HEK293T (cell line): ENCODE measurements at regions not wholly inside any gene's neighbourhood (a gene's known extent, or its start where the extent isn't known, plus 50 kb on each side); places are given as distances from the start of the nearest gene placed in this dataset.

Source experiments
- CTCF ChIA-PET: fragments of 350-600 bp; formaldehyde crosslinking; extraction: SDS; loops from one replicate; lab custom pipeline; 2021; ENCODE audit warnings: antibody characterized with exemption, inconsistent platforms; lab: Yijun Ruan, JAX
- POLR2A ChIA-PET: fragments of 350-600 bp; formaldehyde crosslinking; extraction: SDS; loops from one replicate; lab custom pipeline; 2020; ENCODE audit warnings: antibody characterized with exemption, inconsistent platforms; lab: Yijun Ruan, JAX
- DNase-seq: peaks from one replicate; pipeline ENCODE4 v3.0.0; 2012; ENCODE audit warnings: mixed read lengths; ENCODE audit errors: extremely low spot score
- ARNT ChIP-seq: fragments of 450-650 bp; IDR thresholded peaks from 2 replicates; pipeline ENCODE4 v1.6.1; 2017; ENCODE audit warnings: mild to moderate bottlenecking
- BHLHE40 ChIP-seq: fragments of 450-650 bp; IDR thresholded peaks from 2 replicates; pipeline ENCODE4 v1.6.1; 2016; ENCODE audit warnings: mild to moderate bottlenecking, moderate library complexity, borderline replicate concordance
- CTBP1 ChIP-seq: fragments of 450-650 bp; IDR thresholded peaks from 2 replicates; pipeline ENCODE4 v1.6.1; 2016; ENCODE audit warnings: borderline replicate concordance
- ELF4 ChIP-seq: fragments of 450-650 bp; IDR thresholded peaks from 2 replicates; pipeline ENCODE4 v1.6.1; 2017; ENCODE audit warnings: antibody characterized with exemption
- FOXA1 ChIP-seq: fragments of 450-650 bp; IDR thresholded peaks from 2 replicates; pipeline ENCODE4 v1.6.1; 2016; ENCODE audit warnings: mild to moderate bottlenecking
- FOXK2 ChIP-seq: fragments of 450-650 bp; IDR thresholded peaks from 2 replicates; pipeline ENCODE4 v1.6.1; 2016; ENCODE audit warnings: mild to moderate bottlenecking
- FOXM1 ChIP-seq: fragments of 450-650 bp; IDR thresholded peaks from 2 replicates; pipeline ENCODE4 v1.6.1; 2017; ENCODE audit warnings: mild to moderate bottlenecking, borderline replicate concordance
- HDGF ChIP-seq: fragments of 450-650 bp; IDR thresholded peaks from 2 replicates; pipeline ENCODE4 v1.6.1; 2017; ENCODE audit warnings: antibody characterized with exemption, borderline replicate concordance
- L3MBTL2 ChIP-seq: fragments of 450-650 bp; conservative IDR thresholded peaks from 2 replicates; pipeline ENCODE4 v1.6.1; 2016; ENCODE audit warnings: mild to moderate bottlenecking
- LEF1 ChIP-seq: fragments of 450-650 bp; IDR thresholded peaks from 2 replicates; pipeline ENCODE4 v1.6.1; 2017; ENCODE audit warnings: mild to moderate bottlenecking, borderline replicate concordance
- NFRKB ChIP-seq: fragments of 450-650 bp; IDR thresholded peaks from 2 replicates; pipeline ENCODE4 v1.6.1; 2016; ENCODE audit warnings: mild to moderate bottlenecking, moderate library complexity
- PKNOX1 ChIP-seq: fragments of 450-650 bp; IDR thresholded peaks from 2 replicates; pipeline ENCODE4 v1.6.1; 2016
- SP1 ChIP-seq: fragments of 450-650 bp; IDR thresholded peaks from 2 replicates; pipeline ENCODE4 v1.6.1; 2017
- SUZ12 ChIP-seq: fragments of 450-650 bp; IDR thresholded peaks from 2 replicates; pipeline ENCODE4 v1.6.1; 2016; ENCODE audit warnings: mild to moderate bottlenecking
- TARDBP ChIP-seq: fragments of 450-650 bp; IDR thresholded peaks from 2 replicates; pipeline ENCODE4 v1.6.1; 2016
- ZNF384 ChIP-seq: fragments of 450-650 bp; IDR thresholded peaks from 2 replicates; pipeline ENCODE4 v1.6.1; 2016

GRCh38 chr15:26103002-26103404 lies 239.9 kb upstream of the ATP10A start:
- TF ChIP-seq SUZ12 (no peak), L3MBTL2 (no peak), PKNOX1 (no peak), FOXA1 (no peak), NFRKB (no peak), HDGF (no peak), BHLHE40 (no peak), FOXM1 (no peak), LEF1 (no peak)
- no peak for DNase-seq
- ChIA-PET POLR2A (no interaction called here), CTCF (interaction anchor here (1.5 kb wide), 1 partner anchor 7 kb away, joined by 4 read pairs; no protein-coding TSS in a partner anchor)

- ChIA-PET CTCF (no interaction called here), POLR2A (no interaction called here)
- TF ChIP-seq NFRKB (no peak), BHLHE40 (no peak), SUZ12 (no peak), LEF1 (no peak), FOXM1 (no peak)
Observed at GRCh38 chr15:26102365-26102764, 239.2 kb upstream of the ATP10A start.

GRCh38 chr15:26101443-26101842 lies 238.3 kb upstream of the ATP10A start:
- ChIA-PET CTCF (no interaction called here), POLR2A (no interaction called here)
- TF ChIP-seq ZNF384 (no peak), FOXM1 (no peak), ELF4 (no peak), NFRKB (no peak), SUZ12 (no peak), FOXK2 (no peak), TARDBP (no peak), LEF1 (no peak), PKNOX1 (no peak), ARNT (no peak), CTBP1 (no peak), BHLHE40 (no peak), HDGF (no peak), FOXA1 (no peak)
- DNase-seq = no peak

More at GRCh38 chr15:26102365-26102764, 239.2 kb upstream of the ATP10A start:
- no peak for DNase-seq

GRCh38 chr15:26098801-26099200 lies 235.7 kb upstream of the ATP10A start:
- TF ChIP-seq PKNOX1 = no peak
- TF ChIP-seq LEF1 = no peak
- TF ChIP-seq CTBP1 = no peak
- no peak for TF ChIP-seq FOXK2
- no peak for TF ChIP-seq HDGF
- no peak for TF ChIP-seq TARDBP
- TF ChIP-seq ELF4 = no peak
- no peak for TF ChIP-seq FOXM1
- no peak for TF ChIP-seq ARNT
- no peak for TF ChIP-seq BHLHE40
- TF ChIP-seq NFRKB = no peak
- TF ChIP-seq FOXA1 = no peak
- CTCF ChIA-PET = interaction anchor here (0.6 kb wide), 1 partner anchor 135 kb away, joined by 3 read pairs; no protein-coding TSS in a partner anchor
- POLR2A ChIA-PET = no interaction called here

GRCh38 chr15:26097216-26097615 lies 234.1 kb upstream of the ATP10A start:
- POLR2A ChIA-PET = no interaction called here
- CTCF ChIA-PET = no interaction called here
- DNase-seq = no peak
- TF ChIP-seq TARDBP (no peak), NFRKB (no peak), LEF1 (no peak), FOXA1 (no peak), ZNF384 (no peak), L3MBTL2 (no peak), SUZ12 (no peak), CTBP1 (no peak), FOXM1 (no peak), BHLHE40 (no peak), ARNT (no peak), ELF4 (no peak), SP1 (no peak), FOXK2 (no peak)

More at GRCh38 chr15:26098801-26099200, 235.7 kb upstream of the ATP10A start:
- DNase-seq = no peak

GRCh38 chr15:26096581-26096980 lies 233.5 kb upstream of the ATP10A start:
- CTCF ChIA-PET = no interaction called here
- DNase-seq = no peak

More at GRCh38 chr15:26096581-26096980, 233.5 kb upstream of the ATP10A start:
- no peak for TF ChIP-seq SUZ12
- no peak for TF ChIP-seq HDGF
- no peak for TF ChIP-seq L3MBTL2
- no peak for TF ChIP-seq FOXM1
- no peak for TF ChIP-seq CTBP1
- no peak for TF ChIP-seq LEF1
- TF ChIP-seq NFRKB = no peak
- TF ChIP-seq BHLHE40 = no peak
- TF ChIP-seq ZNF384 = no peak
- POLR2A ChIA-PET = no interaction called here
